Prostate gland (tissue), 2 donors: ENCODE measurements at regions not wholly inside any gene's neighbourhood (a gene's known extent, or its start where the extent isn't known, plus 50 kb on each side); places are given as distances from the start of the nearest gene placed in this dataset.

Experiments
- CTCF ChIP-seq, 4 experiments: fragments of 200-600 bp in 2 of 4; fragments of 450-650 bp in 2 of 4; sonication (generic) in 2 of 4; IDR thresholded peaks; 1 replicate in 3 of 4; 2 replicates in 1 of 4; pipeline ENCODE4 v1.5.1; 2016 to 2019; ENCODE audit warnings: antibody characterized with exemption in 4 of 4, mild to moderate bottlenecking in 2 of 4, moderate library complexity in 2 of 4
- POLR2A ChIP-seq: fragments of 450-650 bp; IDR thresholded peaks from one replicate; pipeline ENCODE4 v1.6.1; 2016; ENCODE audit warnings: antibody characterized with exemption, mild to moderate bottlenecking
- POLR2AphosphoS5 ChIP-seq: sonication (generic); formaldehyde crosslinking; IDR thresholded peaks from one replicate; pipeline ENCODE4 v1.6.1; 2017; ENCODE audit warnings: antibody characterized with exemption

DNA sequence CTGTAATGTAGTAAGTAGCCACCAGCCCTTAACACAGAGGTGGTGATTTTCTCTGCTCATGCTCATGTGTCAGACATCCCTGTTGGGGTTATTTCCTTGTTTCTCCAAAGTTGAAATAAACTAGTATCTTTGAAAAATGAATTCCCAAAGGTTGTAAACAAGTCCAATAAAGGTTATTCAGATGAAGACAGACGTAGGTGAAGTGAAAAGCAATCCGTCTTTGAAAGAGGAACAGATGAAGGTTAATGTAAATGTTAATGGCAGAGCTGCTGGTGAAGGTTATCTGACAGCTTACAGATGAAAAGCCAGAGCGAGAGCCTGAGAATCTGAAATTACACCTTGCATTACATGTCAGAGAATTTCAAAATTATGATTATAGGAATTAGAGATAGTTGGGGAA is 1604.0 kb downstream of the FAM181B start:
- TF ChIP-seq CTCF (IDR thresholded peaks at IDR 0.05) (no peak), POLR2AphosphoS5 (no peak), POLR2A (no peak)
